OCI-LY1 (cell line): ENCODE measurements at regions not wholly inside any gene's neighbourhood (a gene's known extent, or its start where the extent isn't known, plus 50 kb on each side); places are given as distances from the start of the nearest gene placed in this dataset.

Experiments used
- CTCF ChIP-seq: fragments of 200-600 bp; sonication (generic), shearing (Covaris generic); IDR thresholded peaks from 2 replicates; pipeline ENCODE4 v1.5.1; 2017; ENCODE audit warnings: mild to moderate bottlenecking, antibody characterized with exemption, low read length, moderate library complexity, mixed read lengths
- EZH2 ChIP-seq: fragments of 200-600 bp; sonication (generic), shearing (Covaris generic); IDR thresholded peaks from 2 replicates; pipeline ENCODE4 v1.8.0; 2017; ENCODE audit warnings: borderline replicate concordance, mixed run types, mild to moderate bottlenecking, antibody characterized with exemption, low read length, moderate library complexity, mixed read lengths

- TF ChIP-seq CTCF: no peak
- no peak for TF ChIP-seq EZH2
Measured at GRCh38 chr15:31499236-31499952, 172.8 kb downstream of the KLF13 start.
